ENCODE measurements at regions not wholly inside any gene's neighbourhood (a gene's known extent, or its start where the extent isn't known, plus 50 kb on each side); places are given as distances from the start of the nearest gene placed in this dataset.
"Not testable (repeated sequence)": the region's sequence is repeated elsewhere in the genome, so short reads cannot be mapped to it uniquely, and the experiment has no call there.

GRCh38 chr21:25487046-25487594 is 120.2 kb downstream of the MRPL39 start:
- no peak for TF ChIP-seq CTCF (IDR thresholded peaks at IDR 0.05; ENCODE audit: borderline replicate concordance, insufficient read depth, low read depth, low read length)
- no peak overlapping the region for H3K4me3 ChIP-seq (ENCODE audit: low read depth, low read length)

GRCh38 chr21:25485914-25486313 is 121.4 kb downstream of the MRPL39 start:
- no peak overlapping the region for H3K4me3 ChIP-seq (ENCODE audit: low read depth, low read length)
- no peak for TF ChIP-seq CTCF (IDR thresholded peaks at IDR 0.05; ENCODE audit: borderline replicate concordance, insufficient read depth, low read depth, low read length)

GRCh38 chr21:25467896-25468295 is 139.4 kb downstream of the MRPL39 start:
- H3K4me3 ChIP-seq (ENCODE audit: low read depth, low read length), result no peak overlapping the region

GRCh38 chr21:25467071-25467470 is 140.2 kb downstream of the MRPL39 start:
- H3K4me3 ChIP-seq (ENCODE audit: low read depth, low read length), result not testable (repeated sequence)

More at GRCh38 chr21:25467896-25468295, 139.4 kb downstream of the MRPL39 start:
- TF ChIP-seq CTCF (IDR thresholded peaks at IDR 0.05; ENCODE audit: borderline replicate concordance, insufficient read depth, low read depth, low read length), result no peak

- TF ChIP-seq CTCF (IDR thresholded peaks at IDR 0.05; ENCODE audit: borderline replicate concordance, insufficient read depth, low read depth, low read length), result no peak
- H3K4me3 ChIP-seq (ENCODE audit: low read depth, low read length), result no peak overlapping the region
These were observed 140.8 kb downstream of the MRPL39 start for GRCh38 chr21:25466470-25466869.

GRCh38 chr21:25465263-25465662 is 142.0 kb downstream of the MRPL39 start:
- H3K4me3 ChIP-seq (ENCODE audit: low read depth, low read length), result no peak overlapping the region
- TF ChIP-seq CTCF (IDR thresholded peaks at IDR 0.05; ENCODE audit: borderline replicate concordance, insufficient read depth, low read depth, low read length), result no peak

GRCh38 chr21:25464275-25464674 is 143.0 kb downstream of the MRPL39 start:
- no peak overlapping the region for H3K4me3 ChIP-seq (ENCODE audit: low read depth, low read length)
- TF ChIP-seq CTCF (IDR thresholded peaks at IDR 0.05; ENCODE audit: borderline replicate concordance, insufficient read depth, low read depth, low read length), result no peak

GRCh38 chr21:25462517-25462971 is 144.7 kb downstream of the MRPL39 start:
- H3K4me3 ChIP-seq (ENCODE audit: low read depth, low read length), result no peak overlapping the region
- no peak for TF ChIP-seq CTCF (IDR thresholded peaks at IDR 0.05; ENCODE audit: borderline replicate concordance, insufficient read depth, low read depth, low read length)
